Progenitor cell of endocrine pancreas (in vitro differentiated cells): ENCODE measurements at regions not wholly inside any gene's neighbourhood (a gene's known extent, or its start where the extent isn't known, plus 50 kb on each side); places are given as distances from the start of the nearest gene placed in this dataset.

Experiments used
- DNase-seq: peaks from one replicate; pipeline ENCODE4 v3.0.0; 2021; ENCODE audit warnings: low spot score; ENCODE audit not compliant: unreplicated experiment
- H3K27ac Mint-ChIP-seq: 2 replicates; pipeline ENCODE4 v1.8.0; 2021; ENCODE audit warnings: mild to moderate bottlenecking, moderate library complexity, mixed read lengths
- H3K27me3 Mint-ChIP-seq: 2 replicates; pipeline ENCODE4 v1.8.0; 2021; ENCODE audit warnings: mixed read lengths
- H3K36me3 Mint-ChIP-seq: 2 replicates; pipeline ENCODE4 v1.8.0; 2022; ENCODE audit warnings: mixed read lengths; ENCODE audit not compliant: insufficient read depth
- H3K4me1 Mint-ChIP-seq: 2 replicates; pipeline ENCODE4 v1.8.0; 2021; ENCODE audit warnings: low read depth, mixed read lengths
- H3K4me3 Mint-ChIP-seq: 2 replicates; pipeline ENCODE4 v1.8.0; 2021; ENCODE audit warnings: low read depth, mild to moderate bottlenecking, moderate library complexity, mixed read lengths
- H3K9me3 Mint-ChIP-seq: 2 replicates; pipeline ENCODE4 v1.8.0; 2021; ENCODE audit warnings: low read depth, mixed read lengths
- TF ChIP-seq, protein P1 (sequence below): fragments of 200-600 bp; sonication (generic); IDR thresholded peaks from one replicate; pipeline ENCODE4 v1.5.0; 2021; ENCODE audit warnings: antibody characterized with exemption, mild to moderate bottlenecking; ENCODE audit not compliant: unreplicated experiment

DNA sequence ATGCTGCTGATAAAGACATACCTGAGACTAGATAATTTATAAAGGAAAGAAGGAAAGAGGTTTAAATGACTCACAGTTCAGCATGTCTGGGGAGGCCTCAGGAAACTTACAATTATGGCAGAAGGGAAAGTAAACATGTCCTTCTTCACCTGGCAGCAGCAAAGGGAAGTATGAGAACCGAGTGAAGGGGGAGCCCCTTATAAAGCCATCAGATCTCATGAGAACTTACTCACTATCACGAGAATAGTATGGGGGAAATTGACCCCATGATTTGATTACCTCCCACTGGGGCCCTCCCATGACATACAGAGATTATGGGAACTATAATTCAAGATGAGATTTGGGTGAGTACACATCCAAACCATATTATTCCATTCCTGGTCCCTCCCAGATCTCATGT lies 154.4 kb downstream of the FASLG start:
- DNase-seq: no peak
- Mint-ChIP-seq H3K9me3 (peaks cover 21% of the 10 kb centered on the region), H3K36me3 (no peaks in the 10 kb centered on the region), H3K27me3 (no peaks in the 10 kb centered on the region), H3K4me1 (peaks cover 2% of the 10 kb centered on the region), H3K4me3 (no peak overlapping the region), H3K27ac (no peak overlapping the region)
- TF ChIP-seq, protein P1, sequence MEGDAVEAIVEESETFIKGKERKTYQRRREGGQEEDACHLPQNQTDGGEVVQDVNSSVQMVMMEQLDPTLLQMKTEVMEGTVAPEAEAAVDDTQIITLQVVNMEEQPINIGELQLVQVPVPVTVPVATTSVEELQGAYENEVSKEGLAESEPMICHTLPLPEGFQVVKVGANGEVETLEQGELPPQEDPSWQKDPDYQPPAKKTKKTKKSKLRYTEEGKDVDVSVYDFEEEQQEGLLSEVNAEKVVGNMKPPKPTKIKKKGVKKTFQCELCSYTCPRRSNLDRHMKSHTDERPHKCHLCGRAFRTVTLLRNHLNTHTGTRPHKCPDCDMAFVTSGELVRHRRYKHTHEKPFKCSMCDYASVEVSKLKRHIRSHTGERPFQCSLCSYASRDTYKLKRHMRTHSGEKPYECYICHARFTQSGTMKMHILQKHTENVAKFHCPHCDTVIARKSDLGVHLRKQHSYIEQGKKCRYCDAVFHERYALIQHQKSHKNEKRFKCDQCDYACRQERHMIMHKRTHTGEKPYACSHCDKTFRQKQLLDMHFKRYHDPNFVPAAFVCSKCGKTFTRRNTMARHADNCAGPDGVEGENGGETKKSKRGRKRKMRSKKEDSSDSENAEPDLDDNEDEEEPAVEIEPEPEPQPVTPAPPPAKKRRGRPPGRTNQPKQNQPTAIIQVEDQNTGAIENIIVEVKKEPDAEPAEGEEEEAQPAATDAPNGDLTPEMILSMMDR: no peak

DNA sequence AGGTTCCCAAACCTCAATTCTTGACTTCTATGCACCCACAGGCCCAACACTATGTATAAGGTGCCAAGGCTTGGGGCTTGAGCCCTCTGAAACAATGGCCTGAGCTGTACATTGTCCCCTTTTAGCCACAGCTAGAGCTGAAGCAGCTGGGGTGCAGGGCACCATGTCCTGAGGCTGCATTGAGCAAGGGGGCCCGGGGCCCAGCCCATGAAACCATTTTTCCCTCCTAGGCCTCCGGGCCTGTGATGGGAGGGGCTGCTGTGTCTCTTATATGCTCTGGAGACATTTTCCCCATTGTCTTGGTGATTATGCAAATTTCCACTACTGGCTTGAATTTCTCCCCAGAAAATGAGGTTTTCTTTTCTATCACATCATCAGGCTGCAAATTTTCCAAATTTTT lies 155.5 kb downstream of the FASLG start:
- Mint-ChIP-seq H3K9me3 (peaks cover 20% of the 10 kb centered on the region), H3K4me3 (no peak overlapping the region), H3K27me3 (no peaks in the 10 kb centered on the region), H3K4me1 (peaks cover 2% of the 10 kb centered on the region), H3K27ac (no peak overlapping the region), H3K36me3 (no peaks in the 10 kb centered on the region)
- TF ChIP-seq, protein P1: no peak
- no peak for DNase-seq

DNA sequence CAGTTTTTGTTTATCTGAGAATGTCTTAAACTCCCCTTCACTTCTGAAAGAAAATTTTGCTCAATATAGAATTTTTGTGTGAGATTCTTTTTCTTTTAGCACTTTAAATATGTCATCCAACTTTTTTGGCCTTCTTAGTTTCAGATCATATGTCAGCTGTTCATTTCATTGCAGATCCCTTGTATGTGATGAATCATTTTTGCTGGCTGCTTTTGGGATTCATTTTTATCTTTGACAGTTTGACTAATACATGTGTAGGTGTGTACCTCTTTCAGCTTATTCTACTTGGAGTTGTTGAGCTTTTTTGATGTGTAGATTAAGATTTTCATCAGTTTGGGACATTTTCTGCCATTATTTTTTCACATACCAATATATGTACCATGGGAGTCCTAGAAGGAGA lies 156.8 kb downstream of the FASLG start:
- Mint-ChIP-seq H3K4me1 (no peaks in the 10 kb centered on the region), H3K9me3 (peaks cover 16% of the 10 kb centered on the region), H3K36me3 (no peaks in the 10 kb centered on the region), H3K27me3 (no peaks in the 10 kb centered on the region), H3K4me3 (no peak overlapping the region), H3K27ac (no peak overlapping the region)
- DNase-seq: no peak
- TF ChIP-seq, protein P1: no peak

DNA sequence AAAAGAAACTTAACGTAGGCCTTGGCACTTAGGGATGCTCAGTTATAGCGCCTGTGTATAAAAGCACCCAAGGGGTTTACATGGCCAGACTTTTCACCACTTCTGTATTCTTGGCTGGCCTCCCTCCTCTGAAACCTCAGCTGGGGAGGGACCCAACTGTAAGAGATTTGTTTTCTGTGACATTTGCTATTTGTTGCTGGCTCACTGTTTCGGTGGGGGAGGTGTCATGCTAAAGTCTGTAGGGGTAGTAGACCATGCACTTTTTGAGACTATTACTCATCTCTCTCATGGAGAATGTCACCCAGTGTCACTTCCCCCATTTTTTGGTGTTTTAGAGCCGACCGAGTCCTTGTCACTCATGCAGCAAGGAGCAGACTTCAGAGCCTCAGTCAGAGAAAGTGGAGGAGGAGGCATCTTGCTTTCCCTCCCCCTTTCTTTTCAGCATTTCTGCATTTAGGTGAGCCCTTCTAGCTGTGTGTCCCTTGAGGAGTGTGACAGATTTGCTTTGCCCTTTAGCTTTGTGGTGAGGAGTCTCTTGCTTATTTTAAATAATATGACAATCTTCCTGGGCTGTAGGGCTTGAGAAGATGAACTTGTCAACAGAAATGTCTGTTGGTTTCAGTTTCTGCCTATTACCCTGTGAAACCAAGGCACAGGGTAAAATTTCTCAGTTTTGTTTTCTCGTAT lies 160.1 kb downstream of the FASLG start:
- Mint-ChIP-seq H3K4me3 (no peak overlapping the region), H3K27ac (no peak overlapping the region), H3K4me1 (no peaks in the 10 kb centered on the region), H3K27me3 (no peaks in the 10 kb centered on the region), H3K36me3 (no peaks in the 10 kb centered on the region), H3K9me3 (peaks cover 13% of the 10 kb centered on the region)
- DNase-seq: no peak
- TF ChIP-seq, protein P1: no peak

DNA sequence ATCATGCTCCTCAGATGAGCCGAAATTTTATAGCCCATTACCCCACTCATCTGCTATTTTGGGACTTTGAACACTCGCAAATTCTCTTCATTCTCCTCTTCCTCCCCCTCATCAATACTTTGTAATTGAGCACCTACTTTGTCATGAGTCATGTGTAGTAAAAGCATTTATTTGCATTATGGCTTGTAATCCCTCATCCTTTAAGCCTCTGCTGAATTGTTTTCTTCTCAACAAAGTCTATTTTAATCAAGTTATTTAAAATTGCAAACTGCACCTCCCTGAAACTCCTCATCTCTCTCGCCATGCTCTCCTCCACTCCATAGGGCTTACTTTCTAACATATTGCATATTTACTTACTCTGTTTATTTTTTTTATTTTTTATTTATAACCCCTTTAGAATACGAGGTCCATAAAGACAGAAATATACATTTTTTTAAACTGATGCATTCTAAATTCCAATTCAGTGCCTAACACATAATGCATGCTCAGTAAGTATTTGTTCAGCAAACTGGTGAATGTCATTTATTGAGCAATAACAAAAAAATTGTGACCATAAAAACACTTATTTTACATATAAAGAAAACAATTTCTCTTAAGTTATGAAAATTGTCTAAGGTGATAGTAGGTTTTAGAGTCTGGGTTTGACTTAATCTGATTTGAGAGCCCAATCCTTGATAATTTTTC lies 161.7 kb downstream of the FASLG start:
- TF ChIP-seq, protein P1: no peak
- peaks cover 3% of the 10 kb centered on the region for H3K9me3 Mint-ChIP-seq
- H3K27ac Mint-ChIP-seq: no peak overlapping the region
- no peak for DNase-seq
- H3K27me3 Mint-ChIP-seq: no peaks in the 10 kb centered on the region
- no peak overlapping the region for H3K4me3 Mint-ChIP-seq
- no peaks in the 10 kb centered on the region for H3K36me3 Mint-ChIP-seq
- H3K4me1 Mint-ChIP-seq: no peaks in the 10 kb centered on the region
